ENCODE measurements at regions not wholly inside any gene's neighbourhood (a gene's known extent, or its start where the extent isn't known, plus 50 kb on each side); places are given as distances from the start of the nearest gene placed in this dataset.

DNA sequence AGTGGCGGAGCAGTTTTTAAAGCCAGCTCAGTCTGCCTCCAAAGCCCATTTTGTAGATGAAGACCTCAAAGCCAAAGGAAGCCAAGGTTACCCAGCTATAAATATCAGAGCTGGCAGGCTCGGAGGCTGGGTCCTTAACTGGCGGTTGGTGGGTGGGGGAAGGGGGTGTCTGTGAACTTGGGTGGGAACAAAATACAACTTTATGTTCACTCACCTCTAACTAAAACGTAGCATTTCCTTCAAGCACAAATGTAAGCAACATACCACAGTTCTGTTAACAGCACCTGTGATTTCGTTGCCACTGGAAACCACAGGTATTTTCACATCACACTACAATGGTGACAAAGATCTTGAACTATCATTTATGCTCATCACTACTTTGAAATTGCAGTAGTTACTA lies 99.7 kb upstream of the SYT13 start:
- no peak for TF ChIP-seq FOXK1 (CRISPR knock-in tag; IDR thresholded peaks at IDR 0.05; ENCODE audit: borderline replicate concordance, low read depth)
- TF ChIP-seq ATF7-NPFF (CRISPR knock-in tag; IDR thresholded peaks at IDR 0.05; ENCODE audit: low read depth) = no peak
- TF ChIP-seq POLR2AphosphoS5 (IDR thresholded peaks at IDR 0.05; ENCODE audit: low read depth, low read length) = no peak
- TF ChIP-seq, protein P1, sequence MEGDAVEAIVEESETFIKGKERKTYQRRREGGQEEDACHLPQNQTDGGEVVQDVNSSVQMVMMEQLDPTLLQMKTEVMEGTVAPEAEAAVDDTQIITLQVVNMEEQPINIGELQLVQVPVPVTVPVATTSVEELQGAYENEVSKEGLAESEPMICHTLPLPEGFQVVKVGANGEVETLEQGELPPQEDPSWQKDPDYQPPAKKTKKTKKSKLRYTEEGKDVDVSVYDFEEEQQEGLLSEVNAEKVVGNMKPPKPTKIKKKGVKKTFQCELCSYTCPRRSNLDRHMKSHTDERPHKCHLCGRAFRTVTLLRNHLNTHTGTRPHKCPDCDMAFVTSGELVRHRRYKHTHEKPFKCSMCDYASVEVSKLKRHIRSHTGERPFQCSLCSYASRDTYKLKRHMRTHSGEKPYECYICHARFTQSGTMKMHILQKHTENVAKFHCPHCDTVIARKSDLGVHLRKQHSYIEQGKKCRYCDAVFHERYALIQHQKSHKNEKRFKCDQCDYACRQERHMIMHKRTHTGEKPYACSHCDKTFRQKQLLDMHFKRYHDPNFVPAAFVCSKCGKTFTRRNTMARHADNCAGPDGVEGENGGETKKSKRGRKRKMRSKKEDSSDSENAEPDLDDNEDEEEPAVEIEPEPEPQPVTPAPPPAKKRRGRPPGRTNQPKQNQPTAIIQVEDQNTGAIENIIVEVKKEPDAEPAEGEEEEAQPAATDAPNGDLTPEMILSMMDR (CRISPR knock-in tag; IDR thresholded peaks at IDR 0.05) = no peak
- TF ChIP-seq CHD2 (IDR thresholded peaks at IDR 0.05; ENCODE audit: low read depth, low read length) = no peak
- TF ChIP-seq TRIM24 (CRISPR knock-in tag; IDR thresholded peaks at IDR 0.05) = no peak
- TF ChIP-seq SMAD3 (CRISPR knock-in tag; IDR thresholded peaks at IDR 0.05) = no peak
- no peak for TF ChIP-seq NR3C1 (CRISPR knock-in tag; IDR thresholded peaks at IDR 0.05)
- no peak for TF ChIP-seq EP300 (IDR thresholded peaks at IDR 0.05; ENCODE audit: low read depth in 2 of 2, low read length in 2 of 2)
- no peak for TF ChIP-seq EP300 (CRISPR knock-in tag; IDR thresholded peaks at IDR 0.05; ENCODE audit: borderline replicate concordance)
- TF ChIP-seq, protein P2, sequence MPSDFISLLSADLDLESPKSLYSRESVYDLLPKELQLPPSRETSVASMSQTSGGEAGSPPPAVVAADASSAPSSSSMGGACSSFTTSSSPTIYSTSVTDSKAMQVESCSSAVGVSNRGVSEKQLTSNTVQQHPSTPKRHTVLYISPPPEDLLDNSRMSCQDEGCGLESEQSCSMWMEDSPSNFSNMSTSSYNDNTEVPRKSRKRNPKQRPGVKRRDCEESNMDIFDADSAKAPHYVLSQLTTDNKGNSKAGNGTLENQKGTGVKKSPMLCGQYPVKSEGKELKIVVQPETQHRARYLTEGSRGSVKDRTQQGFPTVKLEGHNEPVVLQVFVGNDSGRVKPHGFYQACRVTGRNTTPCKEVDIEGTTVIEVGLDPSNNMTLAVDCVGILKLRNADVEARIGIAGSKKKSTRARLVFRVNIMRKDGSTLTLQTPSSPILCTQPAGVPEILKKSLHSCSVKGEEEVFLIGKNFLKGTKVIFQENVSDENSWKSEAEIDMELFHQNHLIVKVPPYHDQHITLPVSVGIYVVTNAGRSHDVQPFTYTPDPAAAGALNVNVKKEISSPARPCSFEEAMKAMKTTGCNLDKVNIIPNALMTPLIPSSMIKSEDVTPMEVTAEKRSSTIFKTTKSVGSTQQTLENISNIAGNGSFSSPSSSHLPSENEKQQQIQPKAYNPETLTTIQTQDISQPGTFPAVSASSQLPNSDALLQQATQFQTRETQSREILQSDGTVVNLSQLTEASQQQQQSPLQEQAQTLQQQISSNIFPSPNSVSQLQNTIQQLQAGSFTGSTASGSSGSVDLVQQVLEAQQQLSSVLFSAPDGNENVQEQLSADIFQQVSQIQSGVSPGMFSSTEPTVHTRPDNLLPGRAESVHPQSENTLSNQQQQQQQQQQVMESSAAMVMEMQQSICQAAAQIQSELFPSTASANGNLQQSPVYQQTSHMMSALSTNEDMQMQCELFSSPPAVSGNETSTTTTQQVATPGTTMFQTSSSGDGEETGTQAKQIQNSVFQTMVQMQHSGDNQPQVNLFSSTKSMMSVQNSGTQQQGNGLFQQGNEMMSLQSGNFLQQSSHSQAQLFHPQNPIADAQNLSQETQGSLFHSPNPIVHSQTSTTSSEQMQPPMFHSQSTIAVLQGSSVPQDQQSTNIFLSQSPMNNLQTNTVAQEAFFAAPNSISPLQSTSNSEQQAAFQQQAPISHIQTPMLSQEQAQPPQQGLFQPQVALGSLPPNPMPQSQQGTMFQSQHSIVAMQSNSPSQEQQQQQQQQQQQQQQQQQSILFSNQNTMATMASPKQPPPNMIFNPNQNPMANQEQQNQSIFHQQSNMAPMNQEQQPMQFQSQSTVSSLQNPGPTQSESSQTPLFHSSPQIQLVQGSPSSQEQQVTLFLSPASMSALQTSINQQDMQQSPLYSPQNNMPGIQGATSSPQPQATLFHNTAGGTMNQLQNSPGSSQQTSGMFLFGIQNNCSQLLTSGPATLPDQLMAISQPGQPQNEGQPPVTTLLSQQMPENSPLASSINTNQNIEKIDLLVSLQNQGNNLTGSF (CRISPR knock-in tag; IDR thresholded peaks at IDR 0.05) = no peak
- TF ChIP-seq NFE2L2 (IDR thresholded peaks at IDR 0.05; ENCODE audit: low read length) = no peak
- TF ChIP-seq NFKBIZ (CRISPR knock-in tag; IDR thresholded peaks at IDR 0.05) = no peak
- TF ChIP-seq, protein P3, sequence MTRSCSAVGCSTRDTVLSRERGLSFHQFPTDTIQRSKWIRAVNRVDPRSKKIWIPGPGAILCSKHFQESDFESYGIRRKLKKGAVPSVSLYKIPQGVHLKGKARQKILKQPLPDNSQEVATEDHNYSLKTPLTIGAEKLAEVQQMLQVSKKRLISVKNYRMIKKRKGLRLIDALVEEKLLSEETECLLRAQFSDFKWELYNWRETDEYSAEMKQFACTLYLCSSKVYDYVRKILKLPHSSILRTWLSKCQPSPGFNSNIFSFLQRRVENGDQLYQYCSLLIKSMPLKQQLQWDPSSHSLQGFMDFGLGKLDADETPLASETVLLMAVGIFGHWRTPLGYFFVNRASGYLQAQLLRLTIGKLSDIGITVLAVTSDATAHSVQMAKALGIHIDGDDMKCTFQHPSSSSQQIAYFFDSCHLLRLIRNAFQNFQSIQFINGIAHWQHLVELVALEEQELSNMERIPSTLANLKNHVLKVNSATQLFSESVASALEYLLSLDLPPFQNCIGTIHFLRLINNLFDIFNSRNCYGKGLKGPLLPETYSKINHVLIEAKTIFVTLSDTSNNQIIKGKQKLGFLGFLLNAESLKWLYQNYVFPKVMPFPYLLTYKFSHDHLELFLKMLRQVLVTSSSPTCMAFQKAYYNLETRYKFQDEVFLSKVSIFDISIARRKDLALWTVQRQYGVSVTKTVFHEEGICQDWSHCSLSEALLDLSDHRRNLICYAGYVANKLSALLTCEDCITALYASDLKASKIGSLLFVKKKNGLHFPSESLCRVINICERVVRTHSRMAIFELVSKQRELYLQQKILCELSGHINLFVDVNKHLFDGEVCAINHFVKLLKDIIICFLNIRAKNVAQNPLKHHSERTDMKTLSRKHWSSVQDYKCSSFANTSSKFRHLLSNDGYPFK (CRISPR knock-in tag; IDR thresholded peaks at IDR 0.05; ENCODE audit: borderline replicate concordance) = no peak
